CD14-positive monocyte (primary cell): ENCODE measurements at regions not wholly inside any gene's neighbourhood (a gene's known extent, or its start where the extent isn't known, plus 50 kb on each side); places are given as distances from the start of the nearest gene placed in this dataset.
"Not testable (repeated sequence)": the region's sequence is repeated elsewhere in the genome, so short reads cannot be mapped to it uniquely, and the experiment has no call there.

ENCODE experiments used
- DNase-seq, 3 donors: peaks; one replicate each; pipeline ENCODE4 v3.0.0-alpha.2; 2011 to 2022
- H2AFZ ChIP-seq: 2 replicates; pipeline ENCODE4 v1.6.0; 2012; ENCODE audit warnings: mild to moderate bottlenecking, low read depth, low read length, inconsistent platforms; ENCODE audit not compliant: insufficient read depth, poor library complexity, severe bottlenecking
- H3K27ac ChIP-seq, 2 donors: 1 replicate in 1 of 2; 2 replicates in 1 of 2; pipeline ENCODE4 v1.5.1; 2012 to 2013; ENCODE audit warnings: low read length in 2 of 2, control low read depth in 1 of 2, inconsistent platforms in 1 of 2, low read depth in 1 of 2, mild to moderate bottlenecking in 1 of 2
- H3K27me3 ChIP-seq, 2 donors: one replicate each; pipeline versions ENCODE4 v1.6.0 to v1.6.1; 2011 to 2013; ENCODE audit warnings: low read length in 2 of 2; ENCODE audit not compliant: control insufficient read depth in 2 of 2, insufficient read depth in 2 of 2
- H3K36me3 ChIP-seq, 2 donors: replicated peaks in 1 of 2; 1 replicate in 1 of 2; 2 replicates in 1 of 2; pipeline versions ENCODE4 v1.5.1 to v1.6.1; 2012 to 2013; ENCODE audit warnings: low read length in 2 of 2, control low read depth in 1 of 2, inconsistent platforms in 1 of 2, mild to moderate bottlenecking in 1 of 2; ENCODE audit not compliant: insufficient read depth in 2 of 2, control insufficient read depth in 1 of 2
- H3K4me1 ChIP-seq, 2 donors: 1 replicate in 1 of 2; 2 replicates in 1 of 2; pipeline versions ENCODE4 v1.5.1 to v1.6.1; 2012 to 2013; ENCODE audit warnings: low read length in 2 of 2, control low read depth in 1 of 2, inconsistent platforms in 1 of 2, mild to moderate bottlenecking in 1 of 2, moderate library complexity in 1 of 2; ENCODE audit not compliant: insufficient read depth in 2 of 2, control insufficient read depth in 1 of 2
- H3K4me2 ChIP-seq: replicated peaks from 2 replicates; pipeline ENCODE3; 2012; ENCODE audit warnings: low read length, moderate library complexity, mild to moderate bottlenecking; ENCODE audit not compliant: poor library complexity, severe bottlenecking; ENCODE audit errors: extremely low read depth
- H3K4me3 ChIP-seq, 3 experiments: fragments of 200-600 bp in 1 of 3; sonication (generic) in 1 of 3; replicated peaks in 1 of 3; 1 replicate in 2 of 3; 2 replicates in 1 of 3; pipeline ENCODE4 v1.5.1; 2011 to 2013; ENCODE audit warnings: low read length in 3 of 3, mild to moderate bottlenecking in 3 of 3, control low read depth in 2 of 3, low read depth in 2 of 3, inconsistent platforms in 1 of 3, moderate library complexity in 1 of 3
- H3K79me2 ChIP-seq: 2 replicates; pipeline ENCODE4 v1.6.0; 2012; ENCODE audit warnings: mild to moderate bottlenecking, control low read depth, inconsistent platforms, low read length, moderate library complexity; ENCODE audit not compliant: insufficient read depth
- H3K9ac ChIP-seq: 2 replicates; pipeline ENCODE4 v1.6.0; 2017; ENCODE audit warnings: low read length, mild to moderate bottlenecking; ENCODE audit not compliant: insufficient read depth, poor library complexity, severe bottlenecking
- H3K9me3 ChIP-seq, 2 donors: replicated peaks in 1 of 2; 1 replicate in 1 of 2; 2 replicates in 1 of 2; pipeline versions ENCODE4 v1.5.1 to v1.6.1; 2012 to 2013; ENCODE audit warnings: low read length in 2 of 2, control low read depth in 1 of 2; ENCODE audit not compliant: control insufficient read depth in 1 of 2, insufficient read depth in 1 of 2
- H4K20me1 ChIP-seq: 2 replicates; pipeline ENCODE4 v1.6.0; 2012; ENCODE audit warnings: mild to moderate bottlenecking, low read length, control low read depth, moderate library complexity; ENCODE audit not compliant: insufficient read depth
- H3K27ac Mint-ChIP-seq, 7 donors: one replicate each; pipeline ENCODE4 v1.8.0; 2020; ENCODE audit warnings: mild to moderate bottlenecking in 7 of 7, mixed read lengths in 7 of 7, moderate library complexity in 6 of 7, inconsistent platforms in 2 of 7
- H3K27me3 Mint-ChIP-seq, 3 donors: one replicate each; pipeline ENCODE4 v1.8.0; 2021 to 2022; ENCODE audit warnings: low read depth in 3 of 3, mild to moderate bottlenecking in 3 of 3, mixed read lengths in 3 of 3, moderate library complexity in 3 of 3, inconsistent platforms in 1 of 3
- H3K36me3 Mint-ChIP-seq, 2 donors: one replicate each; pipeline ENCODE4 v1.8.0; 2020; ENCODE audit warnings: mixed read lengths in 2 of 2, inconsistent platforms in 1 of 2, mild to moderate bottlenecking in 1 of 2
- H3K4me1 Mint-ChIP-seq: one replicate; pipeline ENCODE4 v1.8.0; 2020; ENCODE audit warnings: mild to moderate bottlenecking, mixed read lengths
- H3K4me3 Mint-ChIP-seq, 2 donors: one replicate each; pipeline ENCODE4 v1.8.0; 2020; ENCODE audit warnings: mild to moderate bottlenecking in 2 of 2, mixed read lengths in 2 of 2, moderate library complexity in 1 of 2
- H3K9me3 Mint-ChIP-seq, 7 donors: one replicate each; pipeline ENCODE4 v1.8.0; 2020 to 2022; ENCODE audit warnings: mixed read lengths in 7 of 7, mild to moderate bottlenecking in 6 of 7, moderate library complexity in 6 of 7, inconsistent platforms in 2 of 7
- CTCF ChIP-seq: fragments of 200-600 bp; IDR thresholded peaks from one replicate; pipeline ENCODE4 v1.8.0; 2022; ENCODE audit warnings: antibody characterized with exemption, mild to moderate bottlenecking
- WGBS: methylation state at CpG from one replicate; pipeline ENCODE4 v1.1.5; 2013; ENCODE audit warnings: missing lambda C conversion rate; ENCODE audit not compliant: insufficient coverage; 5-methylcytosine and 5-hydroxymethylcytosine counted together
- intact Hi-C, 2 donors: fragments of 100-400 bp; cut with micrococcal nuclease; formaldehyde crosslinking; loops; one replicate each; pipeline versions ENCODE4 v1.15.0 to v1.15.1; 2023

DNA sequence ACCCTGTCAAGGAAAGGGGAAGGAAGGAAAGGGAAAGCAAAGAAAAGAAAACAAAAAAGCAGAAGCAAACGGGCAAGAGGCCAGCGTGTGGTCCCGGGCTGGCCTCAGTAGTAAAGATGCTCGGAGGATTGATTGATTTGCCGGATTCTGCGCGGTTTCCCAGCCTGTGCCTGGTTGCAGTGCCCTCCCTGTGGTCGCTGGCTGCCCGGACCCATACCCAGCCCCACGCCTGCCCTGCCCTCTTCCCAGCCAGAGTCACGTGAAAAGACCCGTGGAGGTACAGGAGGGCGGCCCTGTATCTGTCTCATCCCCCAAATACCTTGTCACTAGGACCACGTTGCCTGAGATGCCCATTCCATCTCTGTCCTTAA is 55.1 kb upstream of the IMP4 start:
- Histone ChIP-seq H3K9ac (no peak overlapping the region), H3K4me3 (no peak overlapping the region)

GRCh38 chr2:130286983-130287655 is 55.6 kb upstream of the IMP4 start:
- H3K27me3 ChIP-seq: no peaks in the 10 kb centered on the region
- H3K27me3 Mint-ChIP-seq: peaks cover 2 to 10% (median 5%) of the 10 kb centered on the region in 3 donors
- H3K9ac ChIP-seq: no peak overlapping the region
- intact Hi-C loops: no loop called here
- H3K4me1 Mint-ChIP-seq: no peaks in the 10 kb centered on the region
- H3K36me3 Mint-ChIP-seq: no peaks in the 10 kb centered on the region
- H3K4me3 Mint-ChIP-seq: no peak overlapping the region
- WGBS: 86% methylated on average over 35 of the region's 35 CpGs
- H3K27ac ChIP-seq: no peak overlapping the region
- no peak for DNase-seq
- H3K4me2 ChIP-seq: no peak overlapping the region
- peaks cover 0 to 4% (median 0%) of the 10 kb centered on the region in 7 donors for H3K9me3 Mint-ChIP-seq
- TF ChIP-seq CTCF: no peak
- H3K79me2 ChIP-seq: no peaks in the 10 kb centered on the region
- H3K4me1 ChIP-seq: no peaks in the 10 kb centered on the region
- H4K20me1 ChIP-seq: no peaks in the 10 kb centered on the region
- peak overlapping the region in 1 of 7 donors; percentile 61 for H3K27ac Mint-ChIP-seq
- no peak overlapping the region for H3K4me3 ChIP-seq
- H2AFZ ChIP-seq: no peak overlapping the region
- H3K36me3 ChIP-seq: no peaks in the 10 kb centered on the region
- H3K9me3 ChIP-seq: no peaks in the 10 kb centered on the region

More for the DNA sequence above, 55.1 kb upstream of the IMP4 start:
- peaks cover 4 to 13% (median 6%) of the 10 kb centered on the region in 3 donors for H3K27me3 Mint-ChIP-seq
- H3K9me3 Mint-ChIP-seq: peaks cover 0 to 4% (median 0%) of the 10 kb centered on the region in 7 donors
- H3K4me1 Mint-ChIP-seq: no peaks in the 10 kb centered on the region
- no peak for TF ChIP-seq CTCF
- H3K27me3 ChIP-seq: no peaks in the 10 kb centered on the region
- no peak overlapping the region for H3K4me3 Mint-ChIP-seq
- no peak overlapping the region for H3K4me2 ChIP-seq
- intact Hi-C loops: no loop called here
- peak overlapping the region in 1 of 7 donors; percentile 61 for H3K27ac Mint-ChIP-seq
- no peaks in the 10 kb centered on the region for H3K4me1 ChIP-seq
- no peaks in the 10 kb centered on the region for H3K36me3 ChIP-seq
- no peak overlapping the region for H3K27ac ChIP-seq
- no peak overlapping the region for H2AFZ ChIP-seq
- WGBS: 30% methylated on average over 14 of the region's 14 CpGs
- DNase-seq: no peak
- no peaks in the 10 kb centered on the region for H3K36me3 Mint-ChIP-seq
- no peaks in the 10 kb centered on the region for H3K79me2 ChIP-seq
- no peaks in the 10 kb centered on the region for H3K9me3 ChIP-seq
- no peaks in the 10 kb centered on the region for H4K20me1 ChIP-seq

DNA sequence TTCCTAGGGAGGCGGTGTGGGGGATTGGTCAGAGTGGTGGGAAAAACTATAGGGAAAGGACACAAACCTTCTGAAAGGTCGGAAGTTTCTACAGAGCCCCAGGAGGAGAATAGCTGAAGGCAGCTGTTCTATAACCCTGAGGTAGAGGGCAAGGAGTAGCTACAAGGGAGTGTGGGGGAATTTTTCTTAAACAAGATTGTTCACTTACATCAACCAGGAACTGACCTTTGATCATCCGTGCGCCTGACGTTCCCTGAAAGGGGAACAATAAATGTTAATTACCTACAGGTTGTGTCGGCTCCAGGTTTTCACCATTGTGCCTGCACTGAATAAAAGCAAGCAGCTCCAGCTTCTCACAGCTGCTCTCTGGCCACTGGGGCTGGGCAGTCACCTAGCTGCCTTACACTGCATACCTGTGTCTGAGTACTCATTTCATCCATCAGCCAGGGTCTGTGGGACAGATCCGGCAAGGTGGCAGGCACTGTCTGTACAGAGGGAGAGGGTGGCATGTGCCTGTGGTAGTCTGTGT is 59.3 kb upstream of the IMP4 start:
- H3K27me3 ChIP-seq, H3K9ac ChIP-seq, H3K4me1 ChIP-seq, H3K9me3 ChIP-seq, intact Hi-C loops, H3K27me3 Mint-ChIP-seq, H2AFZ ChIP-seq, H3K9me3 Mint-ChIP-seq, H3K4me2 ChIP-seq, H3K36me3 ChIP-seq, H3K4me3 ChIP-seq, H3K4me3 Mint-ChIP-seq, H3K4me1 Mint-ChIP-seq, H3K36me3 Mint-ChIP-seq, H3K27ac ChIP-seq, DNase-seq, H3K27ac Mint-ChIP-seq, H4K20me1 ChIP-seq, H3K79me2 ChIP-seq: not testable (repeated sequence)
- WGBS: no CpG with 5 or more reads among the region's 7 CpGs
